ENCODE measurements at regions not wholly inside any gene's neighbourhood (a gene's known extent, or its start where the extent isn't known, plus 50 kb on each side); places are given as distances from the start of the nearest gene placed in this dataset.

- no peaks in the 10 kb centered on the region for H3K27me3 ChIP-seq
- H3K4me3 ChIP-seq, result no peak overlapping the region
- ATAC-seq, result no peak
- TF ChIP-seq, protein P1, sequence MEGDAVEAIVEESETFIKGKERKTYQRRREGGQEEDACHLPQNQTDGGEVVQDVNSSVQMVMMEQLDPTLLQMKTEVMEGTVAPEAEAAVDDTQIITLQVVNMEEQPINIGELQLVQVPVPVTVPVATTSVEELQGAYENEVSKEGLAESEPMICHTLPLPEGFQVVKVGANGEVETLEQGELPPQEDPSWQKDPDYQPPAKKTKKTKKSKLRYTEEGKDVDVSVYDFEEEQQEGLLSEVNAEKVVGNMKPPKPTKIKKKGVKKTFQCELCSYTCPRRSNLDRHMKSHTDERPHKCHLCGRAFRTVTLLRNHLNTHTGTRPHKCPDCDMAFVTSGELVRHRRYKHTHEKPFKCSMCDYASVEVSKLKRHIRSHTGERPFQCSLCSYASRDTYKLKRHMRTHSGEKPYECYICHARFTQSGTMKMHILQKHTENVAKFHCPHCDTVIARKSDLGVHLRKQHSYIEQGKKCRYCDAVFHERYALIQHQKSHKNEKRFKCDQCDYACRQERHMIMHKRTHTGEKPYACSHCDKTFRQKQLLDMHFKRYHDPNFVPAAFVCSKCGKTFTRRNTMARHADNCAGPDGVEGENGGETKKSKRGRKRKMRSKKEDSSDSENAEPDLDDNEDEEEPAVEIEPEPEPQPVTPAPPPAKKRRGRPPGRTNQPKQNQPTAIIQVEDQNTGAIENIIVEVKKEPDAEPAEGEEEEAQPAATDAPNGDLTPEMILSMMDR (IDR thresholded peaks at IDR 0.05), result no peak
- H3K36me3 ChIP-seq, result no peaks in the 10 kb centered on the region
- peak overlapping the region; percentile 91 for H3K27ac ChIP-seq
- H3K9me3 ChIP-seq, result no peaks in the 10 kb centered on the region
- DNase-seq, result no peak
- peaks cover 73% of the 10 kb centered on the region for H3K4me1 ChIP-seq
- intact Hi-C loops (cut with DNase I), result no loop called here
These were observed 143.6 kb downstream of the TOMM20 start for GRCh38 chr1:234985007-234985370.

- Histone ChIP-seq H3K27ac (peak overlapping the region; percentile 91), H3K4me3 (no peak overlapping the region), H3K4me1 (peaks cover 86% of the 10 kb centered on the region), H3K9me3 (no peaks in the 10 kb centered on the region), H3K27me3 (no peaks in the 10 kb centered on the region), H3K36me3 (no peaks in the 10 kb centered on the region)
- TF ChIP-seq, protein P1 (IDR thresholded peaks at IDR 0.05), result no peak
- intact Hi-C loops (cut with DNase I), result no loop called here
- ATAC-seq, result no peak
- DNase-seq, result no peak
These were observed 144.9 kb downstream of the TOMM20 start for GRCh38 chr1:234983564-234984238.

DNA sequence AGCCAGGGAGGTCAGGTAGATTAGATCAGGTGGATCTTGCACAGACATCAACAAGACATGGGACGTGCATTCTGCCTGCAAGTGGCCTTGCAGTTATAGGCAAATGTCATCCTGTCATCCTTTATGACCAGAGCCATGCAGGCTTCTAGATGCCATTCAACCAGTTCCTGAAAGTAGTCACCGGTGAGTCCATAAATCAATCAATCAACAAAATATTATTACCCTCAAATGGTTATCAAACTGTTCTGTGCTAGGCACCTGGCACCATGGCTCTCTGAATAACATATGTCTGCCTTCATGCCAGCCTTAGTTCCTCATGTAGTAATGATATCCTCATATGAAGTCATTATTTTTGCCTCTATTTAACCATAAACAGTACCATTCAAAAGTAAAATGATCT lies 146.9 kb downstream of the TOMM20 start:
- H3K27me3 ChIP-seq, result no peaks in the 10 kb centered on the region
- H3K36me3 ChIP-seq, result no peaks in the 10 kb centered on the region
- H3K4me3 ChIP-seq, result no peak overlapping the region
- no peak for DNase-seq
- intact Hi-C loops (cut with DNase I), result no loop called here
- H3K27ac ChIP-seq, result peak overlapping the region; percentile 95
- H3K9me3 ChIP-seq, result no peaks in the 10 kb centered on the region
- ATAC-seq, result no peak
- TF ChIP-seq, protein P1 (IDR thresholded peaks at IDR 0.05), result no peak
- H3K4me1 ChIP-seq, result peaks cover 82% of the 10 kb centered on the region

DNA sequence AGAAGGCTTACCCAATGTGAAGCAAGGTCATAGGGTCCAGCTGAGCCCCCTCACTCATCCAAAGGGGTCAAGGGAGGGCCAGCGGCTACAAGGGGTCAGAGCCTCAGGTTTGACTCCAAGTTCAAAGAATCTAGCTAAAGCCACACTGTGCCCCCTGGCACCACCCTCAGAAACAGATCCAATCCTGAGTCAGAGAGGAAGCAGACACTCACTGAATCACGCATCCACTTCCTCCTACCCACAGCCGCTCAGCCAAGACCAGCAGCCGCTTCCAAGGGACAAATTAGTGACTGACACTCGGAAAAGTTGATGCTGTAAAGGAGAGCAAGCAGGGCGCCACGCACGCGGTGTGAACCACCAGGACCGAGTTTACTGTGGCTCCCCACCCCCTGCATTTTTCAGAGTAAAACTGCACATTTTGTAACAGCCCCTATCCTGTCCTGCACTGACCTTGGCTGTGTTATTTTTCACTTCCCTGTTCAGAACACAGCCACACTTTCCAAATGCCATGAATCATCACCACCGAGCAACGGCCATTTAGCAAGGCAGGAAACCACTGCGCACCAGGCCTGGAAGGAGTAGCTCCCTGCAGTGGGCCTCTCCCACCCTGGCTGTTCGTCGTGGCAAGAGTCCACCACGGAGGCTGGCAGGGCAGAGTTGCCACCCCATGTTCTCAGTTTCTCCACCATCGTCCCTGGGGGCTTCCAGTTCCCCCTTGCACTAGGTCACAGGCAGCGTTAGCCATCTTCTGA lies 147.8 kb downstream of the TOMM20 start:
- TF ChIP-seq, protein P1 (IDR thresholded peaks at IDR 0.05), result no peak
- Histone ChIP-seq H3K9me3 (no peaks in the 10 kb centered on the region), H3K27ac (peak overlapping the region; percentile 95), H3K27me3 (no peaks in the 10 kb centered on the region), H3K36me3 (no peaks in the 10 kb centered on the region), H3K4me3 (peak overlapping the region; percentile 13), H3K4me1 (peaks cover 81% of the 10 kb centered on the region)
- intact Hi-C loops (cut with DNase I), result no loop called here
- DNase-seq (peak; percentile 85), ATAC-seq (peak; percentile 79)

- H3K27me3 ChIP-seq, result no peaks in the 10 kb centered on the region
- peak overlapping the region; percentile 13 for H3K4me3 ChIP-seq
- H3K4me1 ChIP-seq, result peaks cover 81% of the 10 kb centered on the region
- no peaks in the 10 kb centered on the region for H3K9me3 ChIP-seq
- H3K27ac ChIP-seq, result peak overlapping the region; percentile 95
- DNase-seq, result no peak
- TF ChIP-seq, protein P1 (IDR thresholded peaks at IDR 0.05), result no peak
- no peak for ATAC-seq
- H3K36me3 ChIP-seq, result no peaks in the 10 kb centered on the region
- intact Hi-C loops (cut with DNase I), result no loop called here
These were observed 148.4 kb downstream of the TOMM20 start for GRCh38 chr1:234980291-234980644.
